ENCODE measurements at regions not wholly inside any gene's neighbourhood (a gene's known extent, or its start where the extent isn't known, plus 50 kb on each side); places are given as distances from the start of the nearest gene placed in this dataset.
A peak's percentile ranks its signal among the peaks of the same experiment; 100 is the strongest.

DNA sequence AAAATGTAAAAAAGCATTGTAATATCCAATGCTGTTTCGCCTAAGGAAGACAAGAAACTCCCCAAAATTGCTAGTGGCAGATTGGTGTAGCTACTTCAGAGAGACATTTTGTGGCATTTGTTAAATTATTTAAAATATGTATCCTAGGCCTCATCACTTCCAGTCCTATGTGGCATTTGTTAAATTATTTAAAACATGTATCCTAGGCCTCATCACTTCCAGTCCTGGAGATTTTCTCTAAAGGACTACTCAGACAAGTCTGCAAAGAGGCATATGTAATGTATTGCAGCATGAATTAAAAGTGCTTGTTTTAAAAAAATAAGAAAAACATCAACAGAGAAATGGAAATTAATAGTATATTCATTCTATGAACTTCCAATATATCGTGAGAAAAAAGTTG, 95.6 kb upstream of the KCTD3 start:
- DNase-seq: no peak

DNA sequence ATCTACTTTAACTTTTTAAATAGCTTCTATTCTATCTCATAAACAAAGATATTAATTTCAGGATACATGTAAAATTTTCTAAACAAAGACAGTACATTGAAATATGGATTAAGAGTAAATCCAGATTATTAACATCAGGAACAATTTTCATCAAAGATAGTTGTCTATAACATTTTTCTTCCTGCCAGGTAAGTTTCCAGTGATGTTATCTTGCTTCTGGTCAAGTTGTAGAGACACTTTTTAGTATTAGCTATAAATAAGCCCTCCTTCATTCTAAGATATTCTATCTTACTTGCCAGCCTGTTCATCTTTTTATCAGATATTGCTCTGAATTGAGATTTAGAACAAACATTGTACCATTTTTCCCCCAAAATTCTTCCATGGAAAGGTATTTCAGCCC, 94.4 kb upstream of the KCTD3 start:
- DNase-seq: no peak

DNA sequence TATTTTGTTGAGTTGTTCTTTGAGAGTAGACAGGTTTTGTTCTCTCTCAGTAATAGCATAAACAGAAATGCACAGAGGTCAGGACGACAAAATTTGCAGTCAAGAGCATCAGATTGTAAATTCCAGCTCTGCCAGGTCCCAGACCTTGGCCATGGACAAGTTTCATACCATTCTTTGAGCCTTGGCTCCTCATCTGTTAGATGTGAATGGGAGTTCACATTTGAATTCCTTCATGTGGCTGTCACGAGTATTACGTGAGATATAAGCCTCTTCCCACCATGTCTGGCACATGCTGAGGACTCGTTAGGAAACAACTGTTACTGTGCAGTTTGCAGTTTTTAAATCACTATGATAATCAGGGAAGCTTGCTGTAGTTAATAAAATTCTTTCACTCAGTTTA, 93.2 kb upstream of the KCTD3 start:
- DNase-seq: no peak

DNA sequence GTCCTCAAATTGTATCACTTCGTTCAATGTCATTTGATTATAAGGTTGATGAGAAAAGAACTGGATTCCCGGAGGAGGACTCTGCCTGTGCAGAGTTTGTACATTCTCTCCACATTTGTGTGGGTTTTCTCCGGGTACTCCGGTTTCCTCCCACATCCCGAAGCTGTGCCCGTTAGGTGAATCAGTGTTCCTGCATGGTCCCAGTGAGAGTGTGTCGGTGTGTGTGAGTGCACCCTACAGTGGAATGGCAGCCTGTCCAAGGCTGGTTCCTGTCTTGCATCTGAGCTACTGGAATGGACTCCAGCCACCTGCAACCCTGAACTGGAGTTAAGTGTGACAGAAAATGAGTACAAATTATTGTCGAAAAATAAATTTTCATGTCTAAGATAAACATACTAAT, 92.2 kb upstream of the KCTD3 start:
- DNase-seq: no peak

DNA sequence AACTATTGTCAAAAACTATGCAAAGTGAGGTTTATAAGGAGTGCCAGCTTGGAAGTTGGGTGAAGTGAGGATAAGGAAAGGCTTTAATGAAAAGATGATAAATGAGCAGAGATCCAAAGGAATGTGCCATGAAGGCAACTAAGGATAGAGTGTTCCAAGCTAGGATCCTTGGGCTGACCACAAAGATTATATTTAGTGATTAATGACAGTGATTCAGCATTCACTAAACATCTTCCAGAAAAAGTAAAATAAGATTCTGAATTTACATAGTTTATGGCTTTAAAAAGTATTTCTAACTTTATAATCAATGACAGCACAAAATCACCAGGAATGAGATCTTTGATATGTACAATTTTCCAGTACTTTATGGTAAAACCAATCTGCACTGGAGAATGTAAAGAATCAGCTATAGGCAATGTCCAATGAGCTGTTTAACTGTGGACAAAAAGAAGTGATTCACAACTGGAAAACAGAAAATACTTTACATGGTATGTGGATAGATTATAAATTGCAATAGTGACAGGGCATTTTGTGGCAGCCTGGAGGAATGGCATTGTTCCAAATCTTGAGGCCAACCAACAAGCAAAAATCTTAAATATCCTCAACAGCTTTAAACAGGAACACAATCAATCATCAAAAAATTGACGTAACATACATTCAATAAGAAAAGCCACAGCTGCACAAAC, 91.2 kb upstream of the KCTD3 start:
- no peak for DNase-seq

DNA sequence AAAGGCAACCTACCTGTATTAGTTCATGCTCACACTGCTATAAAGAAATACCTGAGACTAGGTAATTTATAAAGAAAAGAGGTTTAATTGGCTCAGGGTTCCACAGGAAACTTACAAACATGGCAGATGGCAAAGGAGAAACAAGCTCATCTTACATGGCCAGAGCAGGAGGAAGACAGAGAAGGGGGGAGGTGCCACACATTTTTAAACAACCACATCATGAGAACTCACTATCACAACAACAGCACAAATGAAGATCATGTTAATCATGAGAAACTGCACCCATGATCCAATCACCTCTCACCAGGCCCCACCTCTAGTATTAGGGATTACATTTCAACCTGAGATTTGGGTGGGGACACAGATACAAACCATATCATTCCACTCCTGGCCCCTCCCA, 90.6 kb upstream of the KCTD3 start:
- no peak for DNase-seq

DNA sequence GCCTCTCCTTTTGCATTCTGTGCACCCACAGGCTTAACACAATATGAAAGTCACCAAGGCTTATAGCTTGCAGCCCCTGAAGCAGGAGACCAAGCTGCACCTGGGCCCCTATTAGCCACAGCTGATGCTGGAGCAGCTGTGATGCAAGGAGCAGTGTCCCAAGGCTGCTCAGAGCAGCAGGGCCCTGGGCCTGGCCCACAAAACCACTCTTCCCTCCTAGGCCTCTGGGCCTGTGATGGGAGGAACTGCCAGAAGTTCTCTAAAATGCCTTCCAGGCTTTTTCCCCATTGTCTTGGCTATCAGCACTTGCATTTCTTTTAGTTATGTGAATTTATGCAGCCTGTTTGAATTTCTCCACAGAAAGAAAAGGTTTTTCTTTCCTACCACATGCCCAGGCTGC, 89.5 kb upstream of the KCTD3 start:
- DNase-seq: peak; percentile 23

DNA sequence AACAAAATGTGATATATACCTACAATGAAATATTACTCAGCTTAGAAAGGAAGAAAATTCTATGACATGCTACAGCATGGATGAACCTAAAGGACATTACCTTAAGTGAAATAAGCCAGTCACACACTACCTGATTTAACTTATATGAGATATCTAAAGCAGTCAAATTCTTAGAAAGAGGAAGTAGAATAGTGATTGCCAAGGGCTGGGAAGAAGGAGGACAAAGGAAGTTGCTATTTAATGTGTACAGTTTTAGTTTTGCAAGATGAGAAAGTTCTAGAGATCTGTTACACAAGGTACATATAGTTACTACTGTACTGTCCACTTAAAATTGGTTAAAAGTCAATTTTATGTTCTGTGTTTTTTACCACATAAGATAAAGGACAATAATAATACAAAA, 87.5 kb upstream of the KCTD3 start:
- DNase-seq: peak; percentile 84

DNA sequence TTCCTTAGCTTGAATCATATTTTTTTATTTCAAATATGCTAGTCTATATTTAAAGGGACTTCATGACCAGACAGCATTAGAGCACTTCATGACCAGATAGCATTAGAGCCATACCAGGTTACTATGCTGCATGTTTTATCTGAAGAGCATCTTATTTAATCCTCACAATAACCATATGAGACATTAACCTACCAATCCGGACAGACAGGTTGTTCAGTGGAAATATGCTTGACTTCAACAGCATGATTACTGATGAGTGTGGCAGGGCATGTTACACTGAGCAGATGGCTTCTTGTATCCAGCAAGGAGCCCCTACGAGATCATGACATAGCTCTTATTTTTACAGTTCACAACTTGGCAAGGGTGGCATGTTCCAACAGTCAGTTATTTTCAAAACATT, 85.0 kb upstream of the KCTD3 start:
- no peak for DNase-seq

DNA sequence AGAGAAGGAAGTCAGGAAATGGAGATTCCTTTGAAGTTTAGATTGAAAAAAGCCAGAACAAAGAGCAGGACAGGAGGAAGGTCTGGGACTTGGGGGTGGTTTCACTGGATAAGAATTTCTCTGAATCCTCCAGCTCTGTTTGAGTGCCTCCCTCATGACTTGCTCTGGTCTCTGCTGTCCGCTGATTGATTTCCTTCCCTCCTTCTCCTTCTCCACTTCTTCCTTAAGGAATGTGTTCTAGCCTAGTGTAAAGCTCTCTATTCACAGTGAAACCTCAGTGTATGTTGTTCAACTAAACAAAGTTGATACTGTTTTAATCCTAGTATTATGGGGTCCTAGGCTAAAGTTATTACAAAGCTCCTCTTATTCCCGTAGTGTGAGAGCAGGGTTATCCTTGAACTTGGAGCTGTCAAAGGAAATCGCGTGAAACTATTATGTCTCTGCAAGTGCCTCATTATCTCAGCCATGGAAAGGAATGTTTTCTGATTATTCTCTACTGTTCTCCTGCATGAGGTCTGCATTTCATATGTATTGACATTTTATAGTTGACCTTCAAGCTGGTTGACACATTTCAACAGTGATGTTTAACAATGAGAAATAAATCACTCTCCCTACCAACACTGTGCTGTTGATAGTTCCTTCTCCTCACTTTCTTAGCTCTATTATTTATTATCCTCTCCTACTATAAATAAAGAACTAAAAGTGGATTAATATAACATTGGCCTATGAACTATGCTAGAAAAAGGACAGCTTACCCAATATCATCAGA, 82.7 kb upstream of the KCTD3 start:
- DNase-seq: no peak

DNA sequence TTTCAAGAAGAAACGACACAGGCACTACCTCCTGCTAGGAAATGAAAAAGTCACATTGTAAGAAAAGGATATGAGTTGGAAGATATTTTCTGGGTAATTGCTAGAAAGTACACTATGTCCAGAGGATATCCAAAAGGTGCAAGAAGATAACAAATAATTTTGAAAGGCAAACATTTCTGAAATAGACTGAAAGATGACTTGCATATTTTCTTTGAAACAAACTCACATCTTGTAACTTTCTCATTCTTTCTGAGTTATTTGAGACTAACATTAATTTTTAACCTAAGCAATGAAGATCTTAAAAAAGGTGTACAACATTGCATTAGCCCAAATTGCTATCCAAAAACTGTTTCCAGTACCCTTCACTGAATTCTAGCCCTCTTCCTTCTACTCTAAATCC, 79.6 kb upstream of the KCTD3 start:
- DNase-seq: no peak

DNA sequence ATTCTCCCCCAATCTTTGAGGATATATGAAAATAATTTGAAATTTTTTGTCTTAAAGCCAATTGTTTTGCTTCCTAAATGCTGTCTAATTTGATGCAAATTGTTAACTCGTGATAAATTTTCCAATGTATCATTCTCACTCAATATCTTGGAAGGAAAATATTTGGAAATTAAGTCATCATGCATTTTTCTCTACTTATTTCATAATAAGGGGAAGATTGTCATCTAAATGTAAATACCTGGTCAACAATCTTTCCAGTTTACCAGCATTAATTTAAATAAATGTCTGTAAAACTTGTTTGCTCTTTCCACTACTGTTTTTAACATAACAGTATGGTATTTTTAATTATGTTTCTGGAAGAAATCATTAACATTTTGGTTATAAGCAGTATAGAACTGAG, 78.3 kb upstream of the KCTD3 start:
- no peak for DNase-seq

DNA sequence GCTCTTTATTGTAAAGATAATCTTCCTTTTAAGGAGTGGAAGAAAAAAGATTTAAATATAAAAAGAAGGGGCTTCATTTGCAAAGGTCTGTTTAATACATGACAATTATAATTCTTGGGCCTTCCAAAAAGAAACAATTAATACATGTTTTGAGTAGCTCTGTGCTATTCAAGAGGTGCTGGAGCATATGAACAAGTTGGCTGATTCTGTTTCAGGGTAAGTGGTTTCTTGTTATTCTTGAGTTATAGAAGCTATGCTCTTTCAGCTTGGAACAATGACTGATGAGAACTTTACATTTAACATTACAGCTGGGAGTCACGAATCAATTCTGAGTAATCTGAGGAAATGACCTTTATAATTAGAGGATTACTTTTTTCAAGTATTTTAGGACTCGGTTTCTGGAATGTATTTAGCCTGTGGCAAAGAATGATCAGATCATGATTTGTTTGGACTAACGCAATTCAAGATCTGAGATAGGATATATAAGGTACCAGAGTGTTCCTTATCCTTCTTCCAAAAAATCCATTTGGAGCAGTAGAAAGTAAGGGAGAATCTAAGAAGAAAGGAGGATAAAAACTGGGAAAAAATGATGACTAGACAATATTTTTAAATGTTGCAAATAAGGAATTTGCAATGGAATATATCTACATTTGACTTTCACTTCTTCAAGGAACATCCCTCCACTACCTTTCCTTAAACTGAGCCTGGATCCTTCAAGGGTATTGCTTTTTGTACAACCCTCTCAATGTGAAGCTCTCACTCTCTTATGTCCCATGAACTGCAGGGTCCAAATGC, 77.1 kb upstream of the KCTD3 start:
- DNase-seq: no peak

DNA sequence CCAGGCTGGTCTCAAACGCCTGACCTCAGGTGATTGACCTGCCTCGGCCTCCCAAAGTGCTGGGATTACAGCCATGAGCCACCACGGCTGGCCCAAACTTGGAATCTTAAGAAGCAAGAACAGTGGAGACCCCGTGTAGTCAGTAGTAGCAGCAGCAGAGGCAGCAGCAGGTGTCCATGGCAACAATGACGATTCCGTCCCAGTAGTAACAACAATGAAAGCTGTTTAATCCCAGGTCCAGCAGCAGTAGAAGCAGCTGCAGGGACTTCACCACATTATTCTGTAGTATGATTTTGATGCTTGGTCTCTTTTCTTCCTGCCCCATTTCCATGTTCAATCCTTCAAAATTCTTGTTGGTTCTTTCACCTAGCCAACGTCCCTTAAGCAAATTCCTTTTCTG, 69.6 kb upstream of the KCTD3 start:
- no peak for DNase-seq

DNA sequence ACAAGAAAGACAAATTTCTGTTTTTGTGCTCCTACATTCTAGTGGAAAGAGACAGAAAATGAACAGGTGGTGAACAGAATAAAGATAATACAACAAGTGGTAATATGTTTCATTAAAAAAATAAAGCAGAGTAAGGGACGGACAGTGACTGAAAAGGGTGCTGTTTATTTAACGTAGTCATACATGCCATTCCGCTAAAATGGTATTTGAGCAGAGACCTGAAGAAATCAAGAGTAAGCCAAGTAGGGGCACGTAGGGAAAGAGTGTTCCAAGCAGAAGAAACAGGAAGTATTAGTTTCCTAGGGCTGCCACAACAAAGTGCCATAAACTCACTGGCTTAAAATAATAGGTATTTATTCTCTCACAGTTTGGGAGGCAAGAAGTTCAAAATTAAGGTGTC, 65.6 kb upstream of the KCTD3 start:
- DNase-seq: no peak

DNA sequence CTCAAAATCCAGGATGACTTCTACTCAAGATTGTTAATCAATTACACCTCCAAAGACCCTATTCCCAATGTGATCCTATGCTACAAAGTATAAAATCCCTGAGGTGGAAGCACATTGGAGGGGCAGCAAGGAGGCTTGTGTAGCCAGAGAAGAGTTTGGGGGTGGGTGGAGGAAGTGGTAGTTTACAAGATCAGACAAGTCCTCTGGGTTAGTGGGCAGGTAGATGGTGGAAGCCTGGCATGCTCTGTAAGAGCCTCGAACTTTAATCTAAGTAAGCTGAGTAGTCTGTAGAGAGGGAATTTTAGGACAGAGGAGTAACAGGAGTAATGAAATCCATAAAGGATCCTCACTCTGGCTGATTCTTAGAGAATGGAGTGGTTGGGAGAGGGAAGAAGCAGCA, 65.0 kb upstream of the KCTD3 start:
- no peak for DNase-seq

DNA sequence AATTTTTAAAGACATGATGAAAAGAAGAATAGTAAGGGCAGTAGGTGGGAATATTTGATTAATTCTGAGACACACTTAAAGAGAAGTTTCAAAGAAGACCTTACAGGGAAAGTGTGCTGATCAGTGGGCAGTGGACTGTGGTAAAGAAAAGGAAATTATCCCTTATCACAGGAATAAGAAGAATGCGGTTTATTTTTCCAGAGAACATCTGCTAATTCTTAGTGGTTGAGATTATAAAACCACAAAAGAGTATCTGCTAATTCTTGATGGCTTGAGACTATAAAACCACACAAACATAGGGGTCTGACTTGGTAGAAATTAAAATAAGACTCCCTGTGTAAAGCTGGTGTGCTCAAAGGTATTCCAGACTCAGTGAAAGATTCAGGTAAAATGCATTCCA, 60.0 kb upstream of the KCTD3 start:
- no peak for DNase-seq

DNA sequence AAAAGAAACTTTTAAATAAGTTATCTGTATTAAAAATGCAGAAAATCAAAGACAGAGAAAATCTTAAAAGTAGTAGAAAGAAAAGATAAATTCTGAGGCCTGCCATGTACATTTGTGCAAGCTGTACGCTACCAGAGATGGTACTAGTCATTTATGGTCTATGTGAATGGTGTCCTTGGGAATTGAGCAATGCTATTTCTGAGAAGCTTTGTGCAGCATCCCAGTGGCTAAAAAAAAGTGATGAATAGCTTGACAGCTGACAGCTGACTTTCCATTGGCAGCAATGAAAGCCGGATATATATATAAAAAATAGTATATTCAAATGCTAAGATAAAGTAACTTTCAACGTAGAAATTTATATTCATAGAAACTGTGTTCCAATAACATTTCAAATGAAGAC, 58.8 kb upstream of the KCTD3 start:
- no peak for DNase-seq

All from MV-4-11 (cell line).